Karpas-422 (cell line): ENCODE measurements at regions not wholly inside any gene's neighbourhood (a gene's known extent, or its start where the extent isn't known, plus 50 kb on each side); places are given as distances from the start of the nearest gene placed in this dataset.

Source experiments
- DNase-seq: peaks from one replicate; pipeline ENCODE4 v3.0.0-alpha.2; 2015
- H2AFZ ChIP-seq: fragments of 200-600 bp; sonication (generic); 2 replicates; pipeline ENCODE4 v1.6.1; 2014; ENCODE audit warnings: antibody characterized with exemption, low read length, mixed read lengths
- H3K27ac ChIP-seq: fragments of 200-600 bp; sonication (generic); 2 replicates; pipeline ENCODE4 v1.5.1; 2014; ENCODE audit warnings: mild to moderate bottlenecking, low read length, moderate library complexity
- H3K27me3 ChIP-seq: fragments of 200-600 bp; sonication (generic); 2 replicates; pipeline ENCODE4 v1.6.1; 2014; ENCODE audit warnings: low read length, mixed read lengths
- H3K36me3 ChIP-seq: fragments of 200-600 bp; sonication (generic); 2 replicates; pipeline ENCODE4 v1.6.1; 2014; ENCODE audit warnings: low read length, mixed read lengths; ENCODE audit not compliant: insufficient read depth
- H3K4me1 ChIP-seq: fragments of 200-600 bp; sonication (generic); 2 replicates; pipeline ENCODE4 v1.6.1; 2014; ENCODE audit warnings: mild to moderate bottlenecking, low read length, mixed read lengths
- H3K4me2 ChIP-seq: fragments of 200-600 bp; sonication (generic); 2 replicates; pipeline ENCODE4 v1.6.1; 2014; ENCODE audit warnings: low read length, low read depth, mild to moderate bottlenecking; ENCODE audit not compliant: poor library complexity, severe bottlenecking
- H3K4me3 ChIP-seq: fragments of 200-600 bp; sonication (generic); 2 replicates; pipeline ENCODE4 v1.5.1; 2014; ENCODE audit warnings: mild to moderate bottlenecking, antibody characterized with exemption, low read length, mixed read lengths
- H3K79me2 ChIP-seq: fragments of 200-600 bp; sonication (generic); 2 replicates; pipeline ENCODE4 v1.6.1; 2014; ENCODE audit warnings: mild to moderate bottlenecking, low read length, mixed read lengths
- H3K9ac ChIP-seq: fragments of 200-600 bp; sonication (generic); 2 replicates; pipeline ENCODE4 v1.6.0; 2014; ENCODE audit warnings: low read length
- H3K9me2 ChIP-seq: fragments of 200-600 bp; sonication (generic), shearing (Covaris generic); replicated peaks from 2 replicates; pipeline ENCODE4 v1.6.0; 2014; ENCODE audit warnings: mild to moderate bottlenecking, low read length, moderate library complexity; ENCODE audit not compliant: insufficient read depth
- H3K9me3 ChIP-seq: fragments of 300-700, 200-600 bp; sonication (generic); 2 replicates; pipeline ENCODE4 v1.6.1; 2014; ENCODE audit warnings: low read length, mixed read lengths
- H4K20me1 ChIP-seq: fragments of 200-600 bp; sonication (generic); 2 replicates; pipeline ENCODE4 v1.6.1; 2014; ENCODE audit warnings: mild to moderate bottlenecking, antibody characterized with exemption, low read length, low read depth; ENCODE audit not compliant: insufficient read depth

DNA sequence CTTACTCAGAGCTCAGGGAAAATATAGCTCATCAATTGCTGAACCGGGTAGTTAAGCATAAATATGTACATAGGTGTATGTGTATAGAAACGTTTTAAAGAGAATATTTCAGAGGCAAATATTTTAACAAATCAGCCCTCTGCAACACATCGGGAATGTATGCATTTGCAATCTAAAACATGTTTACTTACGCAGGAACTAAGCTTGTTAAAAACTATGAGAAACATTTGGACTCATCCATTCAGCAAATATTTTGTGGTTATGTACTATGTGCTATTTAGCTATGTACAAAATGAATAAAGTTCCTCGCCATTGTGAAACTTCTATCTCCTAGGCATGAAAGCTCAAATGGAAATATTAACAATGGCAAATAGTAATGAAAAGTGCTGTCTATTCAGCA lies 469.9 kb downstream of the ARHGEF28 start:
- Histone ChIP-seq H3K79me2 (no peaks in the 10 kb centered on the region), H2AFZ (no peak overlapping the region), H3K4me1 (no peaks in the 10 kb centered on the region), H3K27ac (no peak overlapping the region), H3K9ac (no peak overlapping the region), H4K20me1 (no peaks in the 10 kb centered on the region), H3K9me3 (no peaks in the 10 kb centered on the region), H3K36me3 (no peaks in the 10 kb centered on the region), H3K4me3 (no peak overlapping the region), H3K4me2 (no peak overlapping the region), H3K27me3 (no peaks in the 10 kb centered on the region), H3K9me2 (no peaks in the 10 kb centered on the region)
- no peak for DNase-seq

DNA sequence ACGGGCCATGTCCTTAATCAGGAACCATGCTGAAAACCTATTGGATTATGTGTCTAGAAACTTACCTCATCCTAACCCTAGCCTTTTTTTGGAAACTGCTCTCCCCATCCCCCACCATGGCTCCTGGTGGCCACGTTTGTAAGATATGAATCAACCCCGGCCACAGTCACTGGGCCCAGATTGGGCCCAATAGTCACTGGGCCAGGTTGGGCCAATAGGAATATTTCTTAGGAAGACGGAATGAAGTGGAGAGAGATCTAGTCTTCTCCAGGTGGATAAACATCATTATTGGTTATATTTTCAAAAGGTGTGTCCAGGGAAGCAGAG lies 468.7 kb downstream of the ARHGEF28 start:
- Histone ChIP-seq H3K36me3 (no peaks in the 10 kb centered on the region), H3K27me3 (no peaks in the 10 kb centered on the region; the same call in 1 of the 2 replicates), H3K9me3 (no peaks in the 10 kb centered on the region), H3K9ac (no peak overlapping the region), H3K27ac (no peak overlapping the region), H3K4me2 (no peak overlapping the region), H2AFZ (no peak overlapping the region), H3K4me1 (no peaks in the 10 kb centered on the region), H3K9me2 (no peaks in the 10 kb centered on the region), H3K4me3 (no peak overlapping the region), H3K79me2 (no peaks in the 10 kb centered on the region), H4K20me1 (no peaks in the 10 kb centered on the region)
- DNase-seq = no peak

DNA sequence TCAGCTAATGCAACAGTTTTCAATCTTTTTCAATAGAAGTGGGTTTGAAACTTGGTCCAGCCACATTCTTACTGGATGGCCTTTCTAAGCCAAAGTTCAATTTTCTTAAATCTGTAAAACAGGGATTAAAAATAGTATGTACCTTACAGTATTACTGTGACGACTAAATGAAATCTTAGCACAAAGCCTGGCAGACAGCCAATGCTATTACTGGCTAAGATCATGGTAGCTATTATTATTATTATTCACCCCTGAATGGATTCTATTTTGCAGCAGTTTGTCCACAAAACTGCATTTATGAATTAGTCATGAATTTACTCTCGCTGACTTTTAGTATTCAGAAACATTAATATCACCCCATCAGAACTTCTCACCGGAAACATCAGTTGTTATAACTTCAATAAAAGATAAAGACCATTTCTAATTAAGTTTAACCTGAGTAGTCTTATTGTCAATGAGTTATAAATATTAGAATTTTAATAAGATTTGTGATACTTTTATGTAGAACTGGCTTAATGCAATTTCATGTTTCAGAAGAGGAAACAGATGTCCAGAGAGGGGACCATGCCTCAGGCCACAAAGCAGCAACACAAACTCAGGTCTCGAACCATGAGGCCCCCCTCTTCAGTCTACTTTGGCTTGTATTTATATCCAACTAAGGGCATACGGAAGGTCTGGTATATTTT lies 468.2 kb downstream of the ARHGEF28 start:
- H3K36me3 ChIP-seq = no peaks in the 10 kb centered on the region
- no peaks in the 10 kb centered on the region for H3K4me1 ChIP-seq
- H3K9ac ChIP-seq = no peak overlapping the region
- H2AFZ ChIP-seq = no peak overlapping the region
- H3K27me3 ChIP-seq = no peaks in the 10 kb centered on the region; the same call in 1 of the 2 replicates
- H4K20me1 ChIP-seq = no peaks in the 10 kb centered on the region
- H3K9me2 ChIP-seq = no peaks in the 10 kb centered on the region
- H3K4me2 ChIP-seq = no peak overlapping the region
- no peak overlapping the region for H3K27ac ChIP-seq
- no peaks in the 10 kb centered on the region for H3K79me2 ChIP-seq
- H3K4me3 ChIP-seq = no peak overlapping the region
- H3K9me3 ChIP-seq = no peaks in the 10 kb centered on the region
- DNase-seq = no peak

DNA sequence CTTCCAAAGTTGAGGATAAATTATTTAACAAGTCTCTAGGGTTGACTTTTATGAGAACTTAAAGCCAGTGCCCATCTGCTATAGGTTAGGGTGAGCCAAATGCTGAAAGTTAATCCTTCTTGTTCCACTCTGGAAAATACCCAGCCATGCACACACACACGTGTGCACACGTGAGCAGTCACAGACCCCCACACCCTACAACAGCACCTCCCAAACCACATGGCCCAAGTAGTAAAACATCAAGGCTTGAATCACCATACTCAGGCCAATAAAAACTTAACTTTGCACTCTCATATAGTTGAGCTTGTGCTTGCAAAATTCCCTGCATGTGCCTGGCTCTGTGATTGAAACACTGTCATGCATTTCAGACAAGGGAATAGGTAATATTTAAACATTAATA lies 467.6 kb downstream of the ARHGEF28 start:
- H2AFZ ChIP-seq = no peak overlapping the region
- no peaks in the 10 kb centered on the region for H3K4me1 ChIP-seq
- H4K20me1 ChIP-seq = no peaks in the 10 kb centered on the region
- H3K27me3 ChIP-seq = no peaks in the 10 kb centered on the region; the same call in 1 of the 2 replicates
- H3K79me2 ChIP-seq = no peaks in the 10 kb centered on the region
- H3K4me2 ChIP-seq = no peak overlapping the region
- H3K9me3 ChIP-seq = no peaks in the 10 kb centered on the region
- no peaks in the 10 kb centered on the region for H3K36me3 ChIP-seq
- H3K4me3 ChIP-seq = no peak overlapping the region
- no peaks in the 10 kb centered on the region for H3K9me2 ChIP-seq
- DNase-seq = no peak
- no peak overlapping the region for H3K9ac ChIP-seq
- H3K27ac ChIP-seq = no peak overlapping the region

DNA sequence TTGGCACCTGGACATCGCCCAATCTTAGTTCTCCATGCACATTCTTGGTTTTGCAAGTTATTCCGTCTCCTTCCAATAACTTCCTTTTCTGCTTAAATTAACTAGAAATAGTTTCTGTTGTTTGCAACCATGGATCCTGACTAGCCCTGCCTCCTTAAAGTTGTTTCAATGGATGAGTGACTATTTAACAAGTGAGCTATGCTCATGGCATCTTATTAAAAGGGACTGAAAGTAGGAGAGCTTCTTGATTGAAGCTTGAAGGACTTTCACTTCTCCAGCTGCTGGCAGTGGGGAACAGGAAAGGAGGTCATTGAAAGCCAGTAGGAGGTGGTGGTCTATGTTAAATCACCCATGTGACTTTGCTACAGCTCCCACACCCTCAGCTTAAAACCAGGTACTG lies 466.8 kb downstream of the ARHGEF28 start:
- Histone ChIP-seq H3K79me2 (no peaks in the 10 kb centered on the region), H3K27ac (no peak overlapping the region), H3K9ac (no peak overlapping the region), H3K4me3 (no peak overlapping the region), H3K4me2 (no peak overlapping the region), H3K27me3 (no peaks in the 10 kb centered on the region; the same call in 1 of the 2 replicates), H3K9me3 (no peaks in the 10 kb centered on the region), H2AFZ (no peak overlapping the region), H3K9me2 (no peaks in the 10 kb centered on the region), H3K4me1 (no peaks in the 10 kb centered on the region), H3K36me3 (no peaks in the 10 kb centered on the region), H4K20me1 (no peaks in the 10 kb centered on the region)
- no peak for DNase-seq

DNA sequence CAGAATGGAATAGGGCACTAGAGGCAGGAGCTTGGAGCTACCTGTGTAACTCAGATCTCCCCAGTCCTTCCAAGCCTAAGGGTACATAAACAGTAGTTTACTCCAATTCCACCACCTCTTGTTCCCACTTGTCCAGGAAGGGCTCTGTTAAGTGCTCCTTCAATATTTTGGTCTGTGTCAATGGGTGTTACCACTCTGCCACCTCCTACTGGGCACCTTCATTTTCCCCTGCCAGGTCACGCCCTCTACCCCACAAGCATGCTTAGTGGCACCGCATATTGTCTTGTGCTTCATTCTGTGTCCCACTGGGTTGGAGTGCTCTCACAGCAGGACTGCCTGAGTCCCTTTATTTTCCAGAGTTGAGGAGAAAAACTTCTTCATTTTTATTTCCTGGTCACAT lies 459.8 kb downstream of the ARHGEF28 start:
- Histone ChIP-seq H3K27me3 (no peaks in the 10 kb centered on the region; the same call in 1 of the 2 replicates), H3K9ac (no peak overlapping the region), H3K9me2 (no peaks in the 10 kb centered on the region), H3K9me3 (no peaks in the 10 kb centered on the region), H3K4me3 (no peak overlapping the region), H3K27ac (no peak overlapping the region), H2AFZ (no peak overlapping the region), H3K4me1 (no peaks in the 10 kb centered on the region), H3K4me2 (no peak overlapping the region), H3K36me3 (no peaks in the 10 kb centered on the region), H3K79me2 (no peaks in the 10 kb centered on the region), H4K20me1 (no peaks in the 10 kb centered on the region)
- no peak for DNase-seq

DNA sequence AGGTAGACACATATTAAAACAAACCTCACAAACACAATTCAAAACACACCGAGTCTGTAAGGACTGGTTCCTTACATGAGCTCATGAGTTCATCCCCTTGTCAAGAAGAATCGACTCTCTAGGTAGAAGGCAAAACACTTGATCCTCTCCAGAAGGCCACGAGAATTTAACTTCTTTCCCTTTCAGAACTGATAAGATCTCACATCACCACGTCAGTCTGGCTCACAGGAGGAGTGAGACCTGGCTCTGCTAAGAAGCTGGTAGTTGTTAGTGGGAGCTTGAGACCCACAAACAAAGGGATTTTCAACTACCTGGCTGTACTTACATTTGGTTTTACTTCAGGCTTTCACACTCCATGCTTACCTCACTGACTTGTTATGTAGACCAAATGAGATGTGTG lies 459.2 kb downstream of the ARHGEF28 start:
- H3K36me3 ChIP-seq = no peaks in the 10 kb centered on the region
- H3K27me3 ChIP-seq = no peaks in the 10 kb centered on the region; the same call in 1 of the 2 replicates
- no peak overlapping the region for H3K4me2 ChIP-seq
- H3K9me3 ChIP-seq = no peaks in the 10 kb centered on the region
- H4K20me1 ChIP-seq = no peaks in the 10 kb centered on the region
- H3K4me1 ChIP-seq = no peaks in the 10 kb centered on the region
- no peak for DNase-seq
- no peak overlapping the region for H3K9ac ChIP-seq
- no peak overlapping the region for H3K27ac ChIP-seq
- H3K4me3 ChIP-seq = no peak overlapping the region
- no peak overlapping the region for H2AFZ ChIP-seq
- no peaks in the 10 kb centered on the region for H3K9me2 ChIP-seq
- H3K79me2 ChIP-seq = no peaks in the 10 kb centered on the region

DNA sequence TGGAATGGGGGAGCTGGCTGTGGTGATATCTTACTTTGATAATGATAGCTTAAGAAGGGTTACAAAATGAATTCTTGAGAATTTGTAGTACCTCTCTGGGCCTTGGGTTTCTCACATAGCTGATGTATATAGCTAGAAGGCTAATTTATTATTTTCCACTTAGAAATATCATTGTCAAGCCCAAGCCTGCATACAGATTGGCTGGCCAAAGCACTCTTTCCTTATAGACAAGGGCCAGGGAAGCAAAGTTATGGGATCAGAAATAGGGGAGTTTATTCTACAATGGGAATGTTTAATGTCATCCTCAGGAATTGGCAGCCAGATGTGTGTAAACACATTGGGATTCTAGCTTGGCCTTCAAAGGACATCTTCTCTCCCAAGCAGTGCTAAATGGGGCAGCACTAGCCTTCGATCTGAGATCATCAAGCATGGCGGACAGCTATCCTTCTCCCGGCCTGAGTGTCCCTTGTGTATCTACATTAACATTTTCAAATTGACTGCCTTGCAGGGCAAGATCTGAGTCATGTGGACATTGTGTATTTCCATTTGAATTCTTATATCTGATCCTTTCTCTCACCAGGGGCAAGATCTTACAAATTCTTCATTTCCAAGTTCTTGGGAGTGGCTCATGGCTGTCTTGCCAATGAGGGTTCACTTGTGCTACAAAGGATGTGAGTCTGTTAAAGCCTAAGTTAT lies 457.2 kb downstream of the ARHGEF28 start:
- H3K27me3 ChIP-seq = no peaks in the 10 kb centered on the region
- H3K9me3 ChIP-seq = no peaks in the 10 kb centered on the region
- H3K79me2 ChIP-seq = no peaks in the 10 kb centered on the region
- no peaks in the 10 kb centered on the region for H4K20me1 ChIP-seq
- no peak overlapping the region for H2AFZ ChIP-seq
- no peaks in the 10 kb centered on the region for H3K4me1 ChIP-seq
- no peak overlapping the region for H3K4me3 ChIP-seq
- DNase-seq = no peak
- no peak overlapping the region for H3K9ac ChIP-seq
- H3K36me3 ChIP-seq = no peaks in the 10 kb centered on the region
- no peak overlapping the region for H3K4me2 ChIP-seq
- no peak overlapping the region for H3K27ac ChIP-seq
- no peaks in the 10 kb centered on the region for H3K9me2 ChIP-seq
